ENCODE measurements at regions not wholly inside any gene's neighbourhood (a gene's known extent, or its start where the extent isn't known, plus 50 kb on each side); places are given as distances from the start of the nearest gene placed in this dataset.

GRCh38 chr6:137816133-137816579 is 50.9 kb upstream of the TNFAIP3 start:
- no peak for DNase-seq (ENCODE audit: extremely low read depth in 1 of 2, low read depth in 1 of 2)

GRCh38 chr6:137816688-137817618 is 50.1 kb upstream of the TNFAIP3 start:
- no peak for DNase-seq (ENCODE audit: extremely low read depth in 1 of 2, low read depth in 1 of 2)

Measured in activated CD8-positive, alpha-beta memory T cell treated with anti-CD3 and anti-CD28 coated beads for 1 hour (primary cell).